ENCODE measurements at regions not wholly inside any gene's neighbourhood (a gene's known extent, or its start where the extent isn't known, plus 50 kb on each side); places are given as distances from the start of the nearest gene placed in this dataset.

DNA sequence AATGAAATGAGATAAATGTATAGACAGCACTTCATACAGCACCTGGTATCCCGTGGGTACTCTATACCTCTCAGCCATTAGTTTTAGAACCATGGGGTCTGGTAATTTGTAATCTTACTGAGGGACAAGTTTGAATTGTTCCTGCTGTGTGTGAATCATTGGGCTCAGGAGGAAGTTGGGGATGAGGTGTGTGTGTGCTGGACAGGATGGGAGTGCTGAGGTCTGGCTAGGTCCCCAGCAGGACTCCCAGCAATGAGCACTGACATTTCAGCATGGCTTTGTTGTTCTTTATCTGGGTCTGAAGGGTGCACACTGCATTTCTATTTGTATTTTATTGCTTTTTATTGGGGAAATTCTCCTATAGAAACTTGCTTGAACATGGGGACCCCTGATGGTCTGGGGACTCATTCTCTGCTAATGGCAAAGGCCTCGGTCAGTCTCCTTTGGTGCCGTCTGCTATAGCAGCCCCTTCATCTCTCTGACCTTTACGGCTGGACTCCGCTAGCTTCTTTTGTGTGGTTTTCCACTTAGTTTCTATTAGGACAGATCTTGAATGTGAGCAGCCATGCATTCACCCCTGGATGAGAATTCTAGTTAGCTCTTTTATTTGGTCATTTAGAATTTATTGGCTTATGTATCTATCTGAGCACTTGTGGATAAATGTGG is 98.1 kb downstream of the SREK1 start:
- TF ChIP-seq, protein P1, sequence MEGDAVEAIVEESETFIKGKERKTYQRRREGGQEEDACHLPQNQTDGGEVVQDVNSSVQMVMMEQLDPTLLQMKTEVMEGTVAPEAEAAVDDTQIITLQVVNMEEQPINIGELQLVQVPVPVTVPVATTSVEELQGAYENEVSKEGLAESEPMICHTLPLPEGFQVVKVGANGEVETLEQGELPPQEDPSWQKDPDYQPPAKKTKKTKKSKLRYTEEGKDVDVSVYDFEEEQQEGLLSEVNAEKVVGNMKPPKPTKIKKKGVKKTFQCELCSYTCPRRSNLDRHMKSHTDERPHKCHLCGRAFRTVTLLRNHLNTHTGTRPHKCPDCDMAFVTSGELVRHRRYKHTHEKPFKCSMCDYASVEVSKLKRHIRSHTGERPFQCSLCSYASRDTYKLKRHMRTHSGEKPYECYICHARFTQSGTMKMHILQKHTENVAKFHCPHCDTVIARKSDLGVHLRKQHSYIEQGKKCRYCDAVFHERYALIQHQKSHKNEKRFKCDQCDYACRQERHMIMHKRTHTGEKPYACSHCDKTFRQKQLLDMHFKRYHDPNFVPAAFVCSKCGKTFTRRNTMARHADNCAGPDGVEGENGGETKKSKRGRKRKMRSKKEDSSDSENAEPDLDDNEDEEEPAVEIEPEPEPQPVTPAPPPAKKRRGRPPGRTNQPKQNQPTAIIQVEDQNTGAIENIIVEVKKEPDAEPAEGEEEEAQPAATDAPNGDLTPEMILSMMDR (conservative IDR thresholded peaks at IDR 0.05): no peak
- no peak for TF ChIP-seq EZH2 (IDR thresholded peaks at IDR 0.05; ENCODE audit: low read depth)

Data from PC-9 (cell line).